ENCODE measurements at regions not wholly inside any gene's neighbourhood (a gene's known extent, or its start where the extent isn't known, plus 50 kb on each side); places are given as distances from the start of the nearest gene placed in this dataset.

GRCh38 chr4:66186095-66186494 is 515.8 kb upstream of the EPHA5 start:
- Histone ChIP-seq H3K36me3 (ENCODE audit: insufficient read depth, low read length) (no peaks in the 10 kb centered on the region), H3F3A (ENCODE audit: low read depth) (no peaks in the 10 kb centered on the region), H3K9ac (ENCODE audit: low read depth, low read length, poor library complexity, severe bottlenecking) (no peak overlapping the region), H3K4me1 (ENCODE audit: insufficient read depth, low read length, poor library complexity, severe bottlenecking) (no peaks in the 10 kb centered on the region), H3K4me3 (ENCODE audit: low read length, poor library complexity, severe bottlenecking) (no peak overlapping the region), H2AFZ (ENCODE audit: low read length) (no peak overlapping the region), H3K9me2 (replicated peaks; ENCODE audit: low read depth, low read length) (no peaks in the 10 kb centered on the region), H3K27me3 (ENCODE audit: insufficient read depth, low read length, poor library complexity, severe bottlenecking) (no peaks in the 10 kb centered on the region), H4K20me1 (ENCODE audit: insufficient read depth, low read length, poor library complexity, severe bottlenecking) (no peaks in the 10 kb centered on the region), H3K9me3 (ENCODE audit: insufficient read depth, low read depth, low read length) (no peaks in the 10 kb centered on the region), H3K79me2 (ENCODE audit: insufficient read depth, low read length) (no peaks in the 10 kb centered on the region), H3K4me2 (ENCODE audit: low read depth, low read length, poor library complexity, severe bottlenecking) (no peak overlapping the region)
- TF ChIP-seq EZH2phosphoT487 (IDR thresholded peaks at IDR 0.05; ENCODE audit: borderline replicate concordance) (no peak), CTCF (conservative IDR thresholded peaks at IDR 0.05; ENCODE audit: low read length) (no peak)

GRCh38 chr4:66182636-66183035 is 512.3 kb upstream of the EPHA5 start:
- Histone ChIP-seq H3K4me1 (ENCODE audit: insufficient read depth, low read length, poor library complexity, severe bottlenecking) (no peaks in the 10 kb centered on the region), H3K9me2 (replicated peaks; ENCODE audit: low read depth, low read length) (no peaks in the 10 kb centered on the region), H4K20me1 (ENCODE audit: insufficient read depth, low read length, poor library complexity, severe bottlenecking) (no peaks in the 10 kb centered on the region), H3K36me3 (ENCODE audit: insufficient read depth, low read length) (no peaks in the 10 kb centered on the region), H3K4me3 (ENCODE audit: low read length, poor library complexity, severe bottlenecking) (no peak overlapping the region), H2AFZ (ENCODE audit: low read length) (no peak overlapping the region), H3K4me2 (ENCODE audit: low read depth, low read length, poor library complexity, severe bottlenecking) (no peak overlapping the region), H3K9me3 (ENCODE audit: insufficient read depth, low read depth, low read length) (no peaks in the 10 kb centered on the region), H3F3A (ENCODE audit: low read depth) (no peaks in the 10 kb centered on the region), H3K9ac (ENCODE audit: low read depth, low read length, poor library complexity, severe bottlenecking) (no peak overlapping the region), H3K79me2 (ENCODE audit: insufficient read depth, low read length) (no peaks in the 10 kb centered on the region), H3K27me3 (ENCODE audit: insufficient read depth, low read length, poor library complexity, severe bottlenecking) (no peaks in the 10 kb centered on the region)
- TF ChIP-seq CTCF (conservative IDR thresholded peaks at IDR 0.05; ENCODE audit: low read length) (no peak), EZH2phosphoT487 (IDR thresholded peaks at IDR 0.05; ENCODE audit: borderline replicate concordance) (no peak)

- Histone ChIP-seq H3K4me1 (ENCODE audit: insufficient read depth, low read length, poor library complexity, severe bottlenecking) (no peaks in the 10 kb centered on the region), H3K9me3 (ENCODE audit: insufficient read depth, low read depth, low read length) (no peaks in the 10 kb centered on the region), H3K36me3 (ENCODE audit: insufficient read depth, low read length) (no peaks in the 10 kb centered on the region), H3F3A (ENCODE audit: low read depth) (no peaks in the 10 kb centered on the region), H3K4me3 (ENCODE audit: low read length, poor library complexity, severe bottlenecking) (no peak overlapping the region), H3K9ac (ENCODE audit: low read depth, low read length, poor library complexity, severe bottlenecking) (no peak overlapping the region), H4K20me1 (ENCODE audit: insufficient read depth, low read length, poor library complexity, severe bottlenecking) (no peaks in the 10 kb centered on the region), H3K9me2 (replicated peaks; ENCODE audit: low read depth, low read length) (no peaks in the 10 kb centered on the region), H2AFZ (ENCODE audit: low read length) (no peak overlapping the region), H3K4me2 (ENCODE audit: low read depth, low read length, poor library complexity, severe bottlenecking) (no peak overlapping the region), H3K79me2 (ENCODE audit: insufficient read depth, low read length) (no peaks in the 10 kb centered on the region), H3K27me3 (ENCODE audit: insufficient read depth, low read length, poor library complexity, severe bottlenecking) (no peaks in the 10 kb centered on the region)
- TF ChIP-seq EZH2phosphoT487 (IDR thresholded peaks at IDR 0.05; ENCODE audit: borderline replicate concordance) (no peak), CTCF (conservative IDR thresholded peaks at IDR 0.05; ENCODE audit: low read length) (no peak)
These were observed 508.6 kb upstream of the EPHA5 start for GRCh38 chr4:66178906-66179305.
